ENCODE measurements at regions not wholly inside any gene's neighbourhood (a gene's known extent, or its start where the extent isn't known, plus 50 kb on each side); places are given as distances from the start of the nearest gene placed in this dataset.

DNA sequence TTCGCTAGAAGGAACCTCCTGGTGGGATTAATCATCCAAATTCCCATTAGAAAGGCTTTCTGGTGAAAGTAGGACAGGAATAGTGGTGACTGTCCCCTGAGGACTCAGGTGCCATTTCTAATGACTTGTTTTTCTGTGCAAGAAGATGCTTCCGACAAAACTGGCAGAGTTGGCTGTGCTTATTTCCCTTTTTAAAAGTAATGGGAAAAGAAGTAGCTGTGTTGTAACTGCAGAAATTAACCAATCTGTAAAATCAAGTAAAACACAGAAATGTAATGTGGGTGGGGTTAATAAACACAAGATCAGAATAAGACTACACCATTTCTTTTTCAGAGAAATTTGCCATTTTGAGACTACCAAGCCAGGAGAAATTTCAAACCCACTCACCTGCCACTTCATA lies 55.0 kb upstream of the FAM9B start:
- no peak overlapping the region for H2BK15ac ChIP-seq (ENCODE audit: low read length)
- TF ChIP-seq CTBP2 (IDR thresholded peaks at IDR 0.05; ENCODE audit: borderline replicate concordance, insufficient read depth, insufficient read length, low read length) (no peak), YY1 (IDR thresholded peaks at IDR 0.05; ENCODE audit: low read depth, low read length) (no peak), NANOG (IDR thresholded peaks at IDR 0.05; ENCODE audit: insufficient read depth, low read depth, low read length, poor library complexity, severe bottlenecking) (no peak), HDAC2 (IDR thresholded peaks at IDR 0.05; ENCODE audit: borderline replicate concordance in 1 of 2, low read depth in 2 of 2, low read length in 2 of 2) (no peak), TAF1 (IDR thresholded peaks at IDR 0.05; ENCODE audit: low read depth, low read length) (no peak), SIX5 (IDR thresholded peaks at IDR 0.05; ENCODE audit: low read depth, low read length) (no peak), CBX5 (IDR thresholded peaks at IDR 0.05; ENCODE audit: low read depth, low read length) (no peak), RAD21 (IDR thresholded peaks at IDR 0.05 in 1 of 2, conservative IDR thresholded peaks at IDR 0.05 in 1 of 2; ENCODE audit: low read depth in 2 of 2, low read length in 2 of 2) (no peak), POLR2A (IDR thresholded peaks at IDR 0.05; ENCODE audit: control extremely low read depth in 1 of 2, low read depth in 2 of 2, low read length in 2 of 2) (no peak), CBX8 (IDR thresholded peaks at IDR 0.05; ENCODE audit: borderline replicate concordance, low read depth, low read length) (no peak), JUND (IDR thresholded peaks at IDR 0.05; ENCODE audit: low read length) (no peak), CEBPB (IDR thresholded peaks at IDR 0.05; ENCODE audit: low read depth, low read length) (no peak)
- TF ChIP-seq, protein P1, sequence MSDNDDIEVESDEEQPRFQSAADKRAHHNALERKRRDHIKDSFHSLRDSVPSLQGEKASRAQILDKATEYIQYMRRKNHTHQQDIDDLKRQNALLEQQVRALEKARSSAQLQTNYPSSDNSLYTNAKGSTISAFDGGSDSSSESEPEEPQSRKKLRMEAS (IDR thresholded peaks at IDR 0.05): no peak
- TF ChIP-seq, protein P2, sequence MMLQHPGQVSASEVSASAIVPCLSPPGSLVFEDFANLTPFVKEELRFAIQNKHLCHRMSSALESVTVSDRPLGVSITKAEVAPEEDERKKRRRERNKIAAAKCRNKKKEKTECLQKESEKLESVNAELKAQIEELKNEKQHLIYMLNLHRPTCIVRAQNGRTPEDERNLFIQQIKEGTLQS (IDR thresholded peaks at IDR 0.05; ENCODE audit: insufficient read depth, low read depth, low read length): no peak

More for the DNA sequence above, 55.0 kb upstream of the FAM9B start:
- H2AFZ ChIP-seq (ENCODE audit: low read length): no peak overlapping the region
- H2BK12ac ChIP-seq (ENCODE audit: low read depth, low read length): no peak overlapping the region
- no peak overlapping the region for H3K18ac ChIP-seq (ENCODE audit: extremely low read depth, low read length)
- no peak overlapping the region for H3K4me2 ChIP-seq (ENCODE audit: insufficient read depth in 1 of 2, low read depth in 2 of 2, low read length in 2 of 2)
- H2BK20ac ChIP-seq (ENCODE audit: low read length): no peak overlapping the region
- H3K79me1 ChIP-seq (ENCODE audit: low read depth, low read length): no peaks in the 10 kb centered on the region
- H4K5ac ChIP-seq (ENCODE audit: insufficient read length, low read depth, low read length): no peak overlapping the region
- no peak overlapping the region for H3K4me3 ChIP-seq (ENCODE audit: extremely low read depth in 1 of 4, insufficient read depth in 2 of 4, low read depth in 3 of 4, low read length in 4 of 4)
- no peaks in the 10 kb centered on the region for H3K23me2 ChIP-seq (ENCODE audit: low read depth, low read length)
- no peak overlapping the region for H3K23ac ChIP-seq (ENCODE audit: insufficient read length)
- no peak overlapping the region for H3K14ac ChIP-seq (ENCODE audit: insufficient read length)
- H3K9me3 ChIP-seq (ENCODE audit: insufficient read depth in 2 of 2, low read depth in 1 of 2, low read length in 1 of 2): no peaks in the 10 kb centered on the region
- no peak overlapping the region for H3K9ac ChIP-seq (replicated peaks in 1 of 4; ENCODE audit: extremely low read depth in 1 of 4, low read depth in 3 of 4, low read length in 3 of 4)
- CTCF ChIA-PET (ENCODE audit: partially characterized antibody): interaction anchor here (0.6 kb wide), 1 partner anchor 385 kb away, joined by 3 read pairs; no protein-coding TSS in a partner anchor
- H2BK120ac ChIP-seq (replicated peaks; ENCODE audit: low read depth, low read length): no peak overlapping the region
- no peaks in the 10 kb centered on the region for H3K79me2 ChIP-seq (ENCODE audit: control insufficient read depth in 1 of 2, insufficient read depth in 2 of 2, low read length in 2 of 2)
- no peak overlapping the region for H3K27ac ChIP-seq (ENCODE audit: low read depth, low read length)
- H3K56ac ChIP-seq (replicated peaks; ENCODE audit: insufficient read length, low read depth, low read length): no peak overlapping the region
- no peak for FAIRE-seq
- H3K27me3 ChIP-seq (replicated peaks in 1 of 4; ENCODE audit: control insufficient read depth in 3 of 4, extremely low read depth in 1 of 4, insufficient read depth in 3 of 4, low read length in 3 of 4): no peaks in the 10 kb centered on the region
- H3K36me3 ChIP-seq (ENCODE audit: control insufficient read depth in 2 of 4, insufficient read depth in 4 of 4, low read length in 3 of 4): no peaks in the 10 kb centered on the region
- no peak overlapping the region for H4K91ac ChIP-seq (replicated peaks; ENCODE audit: insufficient read length, low read length)
- POLR2A ChIA-PET (ENCODE audit: partially characterized antibody): no interaction called here
- 71% methylated on average over 2 of the region's 2 CpGs; no CpG with 5 or more reads in 1 of the 2 experiments for WGBS, 2 experiments (ENCODE audit: extremely low coverage in 1 of 2, insufficient coverage in 1 of 2, insufficient read length in 1 of 2, insufficient replicate concordance in 2 of 2, low coverage in 1 of 2, low lambda C conversion rate in 2 of 2, missing lambda C conversion rate in 1 of 2)
- H4K8ac ChIP-seq (ENCODE audit: extremely low read depth, insufficient read depth, low read length): no peak overlapping the region
- no peak overlapping the region for H2AK5ac ChIP-seq (ENCODE audit: low read depth, low read length)
- H4K20me1 ChIP-seq (replicated peaks in 1 of 2; ENCODE audit: control insufficient read depth in 1 of 2, insufficient read depth in 2 of 2, low read length in 2 of 2): no peaks in the 10 kb centered on the region
- no peak for DNase-seq (ENCODE audit: low read depth in 1 of 2, low spot score in 2 of 2)
- H3K4ac ChIP-seq (replicated peaks; ENCODE audit: insufficient read length, low read depth, low read length): no peak overlapping the region
- H3K4me1 ChIP-seq (replicated peaks in 1 of 4; ENCODE audit: control insufficient read depth in 3 of 4, insufficient read depth in 4 of 4, low read length in 3 of 4): peaks cover 0 to 4% (median 0%) of the 10 kb centered on the region in 4 experiments; a peak in 1 of 7 replicates
- no peak overlapping the region for H2BK5ac ChIP-seq (ENCODE audit: low read depth, low read length)
